ENCODE measurements at regions not wholly inside any gene's neighbourhood (a gene's known extent, or its start where the extent isn't known, plus 50 kb on each side); places are given as distances from the start of the nearest gene placed in this dataset.

DNA sequence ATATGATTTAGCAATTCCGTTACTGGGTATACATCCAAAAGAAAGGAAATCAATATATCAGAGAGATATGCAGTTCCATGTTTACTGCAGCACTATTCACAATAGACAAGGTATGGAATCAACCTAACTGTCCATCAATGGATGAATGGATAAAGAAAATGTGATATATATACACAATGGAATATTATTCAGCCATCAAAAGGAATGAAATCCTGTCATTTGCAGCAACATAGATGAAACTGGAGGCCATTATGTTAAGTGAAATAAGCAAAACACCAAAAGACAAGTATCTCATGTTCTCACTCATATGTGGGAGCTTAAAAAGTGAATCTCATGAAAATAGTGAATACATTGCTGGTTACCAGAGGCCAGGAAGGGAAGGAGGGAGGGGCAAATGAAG lies 390.8 kb downstream of the ZFHX3 start:
- H3K27me3 ChIP-seq (ENCODE audit: control insufficient read depth, insufficient read depth, low read length), result no peaks in the 10 kb centered on the region
- TF ChIP-seq EZH2 (IDR thresholded peaks at IDR 0.05; ENCODE audit: low read length, missing control alignments), result no peak
- TF ChIP-seq, protein P1, sequence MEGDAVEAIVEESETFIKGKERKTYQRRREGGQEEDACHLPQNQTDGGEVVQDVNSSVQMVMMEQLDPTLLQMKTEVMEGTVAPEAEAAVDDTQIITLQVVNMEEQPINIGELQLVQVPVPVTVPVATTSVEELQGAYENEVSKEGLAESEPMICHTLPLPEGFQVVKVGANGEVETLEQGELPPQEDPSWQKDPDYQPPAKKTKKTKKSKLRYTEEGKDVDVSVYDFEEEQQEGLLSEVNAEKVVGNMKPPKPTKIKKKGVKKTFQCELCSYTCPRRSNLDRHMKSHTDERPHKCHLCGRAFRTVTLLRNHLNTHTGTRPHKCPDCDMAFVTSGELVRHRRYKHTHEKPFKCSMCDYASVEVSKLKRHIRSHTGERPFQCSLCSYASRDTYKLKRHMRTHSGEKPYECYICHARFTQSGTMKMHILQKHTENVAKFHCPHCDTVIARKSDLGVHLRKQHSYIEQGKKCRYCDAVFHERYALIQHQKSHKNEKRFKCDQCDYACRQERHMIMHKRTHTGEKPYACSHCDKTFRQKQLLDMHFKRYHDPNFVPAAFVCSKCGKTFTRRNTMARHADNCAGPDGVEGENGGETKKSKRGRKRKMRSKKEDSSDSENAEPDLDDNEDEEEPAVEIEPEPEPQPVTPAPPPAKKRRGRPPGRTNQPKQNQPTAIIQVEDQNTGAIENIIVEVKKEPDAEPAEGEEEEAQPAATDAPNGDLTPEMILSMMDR (conservative IDR thresholded peaks at IDR 0.05 in 1 of 2, IDR thresholded peaks at IDR 0.05 in 1 of 2; ENCODE audit: low read depth in 1 of 2, low read length in 2 of 2), result no peak
- no peaks in the 10 kb centered on the region for H3K36me3 ChIP-seq (ENCODE audit: control insufficient read depth, insufficient read depth, low read length)
- H3K4me2 ChIP-seq (ENCODE audit: extremely low read depth, insufficient read depth, low read length), result no peak overlapping the region
- no peaks in the 10 kb centered on the region for H4K20me1 ChIP-seq (ENCODE audit: control insufficient read depth, extremely low read depth, insufficient read depth, low read length)
- H3K4me1 ChIP-seq (ENCODE audit: control insufficient read depth, extremely low read depth, insufficient read depth, low read length), result no peaks in the 10 kb centered on the region
- no peak overlapping the region for H3K27ac ChIP-seq (ENCODE audit: insufficient read depth, low read length)
- no peaks in the 10 kb centered on the region for H3K9me3 ChIP-seq (ENCODE audit: control insufficient read depth, insufficient read depth, low read depth, low read length)
- DNase-seq (ENCODE audit: low read depth in 2 of 2), result no peak
- no peaks in the 10 kb centered on the region for H3K79me2 ChIP-seq (ENCODE audit: control insufficient read depth, insufficient read depth, low read length)
- no peak overlapping the region for H3K4me3 ChIP-seq (replicated peaks in 1 of 4; ENCODE audit: control extremely low read depth in 1 of 4, insufficient read depth in 1 of 4, low read depth in 3 of 4, low read length in 4 of 4)
- H2AFZ ChIP-seq (ENCODE audit: low read length), result no peak overlapping the region
- H3K9ac ChIP-seq (ENCODE audit: insufficient read depth, low read length), result no peak overlapping the region

DNA sequence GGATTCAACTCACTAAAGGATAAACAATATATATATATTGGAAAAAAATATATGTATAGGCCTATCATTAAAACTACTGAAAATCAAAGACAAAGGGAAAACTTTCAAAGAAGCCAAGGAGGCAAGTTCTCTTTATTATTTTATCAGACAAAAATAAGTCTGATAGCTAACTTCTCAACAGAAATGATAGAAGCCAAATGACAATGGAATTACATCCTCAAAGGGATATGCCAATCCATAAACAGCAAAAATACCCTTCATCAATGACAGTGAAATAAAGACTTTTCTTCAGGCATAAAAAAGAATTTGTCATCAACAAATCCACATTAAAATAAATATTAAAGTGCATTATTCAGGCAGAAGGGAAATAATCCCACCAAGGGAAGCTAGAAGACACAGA lies 393.4 kb downstream of the ZFHX3 start:
- Histone ChIP-seq H4K20me1 (ENCODE audit: control insufficient read depth, extremely low read depth, insufficient read depth, low read length) (no peaks in the 10 kb centered on the region), H2AFZ (ENCODE audit: low read length) (no peak overlapping the region), H3K36me3 (ENCODE audit: control insufficient read depth, insufficient read depth, low read length) (no peaks in the 10 kb centered on the region), H3K9ac (ENCODE audit: insufficient read depth, low read length) (no peak overlapping the region), H3K4me1 (ENCODE audit: control insufficient read depth, extremely low read depth, insufficient read depth, low read length) (no peaks in the 10 kb centered on the region), H3K9me3 (ENCODE audit: control insufficient read depth, insufficient read depth, low read depth, low read length) (no peaks in the 10 kb centered on the region), H3K27me3 (ENCODE audit: control insufficient read depth, insufficient read depth, low read length) (no peaks in the 10 kb centered on the region), H3K79me2 (ENCODE audit: control insufficient read depth, insufficient read depth, low read length) (no peaks in the 10 kb centered on the region), H3K27ac (ENCODE audit: insufficient read depth, low read length) (no peak overlapping the region), H3K4me2 (ENCODE audit: extremely low read depth, insufficient read depth, low read length) (no peak overlapping the region), H3K4me3 (replicated peaks in 1 of 4; ENCODE audit: control extremely low read depth in 1 of 4, insufficient read depth in 1 of 4, low read depth in 3 of 4, low read length in 4 of 4) (no peak overlapping the region)
- TF ChIP-seq EZH2 (IDR thresholded peaks at IDR 0.05; ENCODE audit: low read length, missing control alignments), result no peak
- TF ChIP-seq, protein P1 (conservative IDR thresholded peaks at IDR 0.05 in 1 of 2, IDR thresholded peaks at IDR 0.05 in 1 of 2; ENCODE audit: low read depth in 1 of 2, low read length in 2 of 2), result no peak
- no peak for DNase-seq (ENCODE audit: low read depth in 2 of 2)

DNA sequence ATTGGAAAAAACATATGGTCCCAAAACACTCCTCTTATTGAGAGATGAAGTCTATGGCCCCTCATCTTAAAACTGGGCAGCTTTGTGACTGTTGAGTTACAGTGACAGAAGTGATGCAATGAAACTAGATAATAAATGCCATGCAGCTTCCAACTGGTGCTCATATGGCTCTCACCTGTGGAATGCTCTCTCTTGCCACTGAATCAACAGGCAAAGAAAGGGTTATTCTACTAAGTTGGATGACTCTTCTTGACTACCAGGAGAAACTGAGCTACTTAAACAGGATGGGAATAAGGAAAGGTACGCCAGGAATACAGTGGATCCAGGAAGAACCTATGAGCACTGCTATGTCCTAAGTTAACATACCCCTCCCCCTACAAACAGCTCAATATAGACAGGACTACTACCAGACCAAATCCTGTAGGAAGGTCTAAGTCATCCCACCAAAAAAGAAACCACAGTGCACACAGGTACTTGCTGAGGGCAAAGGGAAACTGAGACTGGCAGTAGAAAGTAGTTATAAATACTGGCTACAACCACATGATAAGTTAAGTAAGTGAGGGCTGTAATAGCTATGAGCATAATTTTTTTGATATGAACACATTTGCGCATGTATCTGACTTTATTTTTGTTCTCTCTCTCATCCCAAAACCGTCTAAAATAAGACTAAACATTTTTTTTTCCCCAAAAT lies 398.5 kb downstream of the ZFHX3 start:
- no peaks in the 10 kb centered on the region for H3K9me3 ChIP-seq (ENCODE audit: control insufficient read depth, insufficient read depth, low read depth, low read length)
- no peak for DNase-seq (ENCODE audit: low read depth in 2 of 2)
- TF ChIP-seq, protein P1 (conservative IDR thresholded peaks at IDR 0.05 in 1 of 2, IDR thresholded peaks at IDR 0.05 in 1 of 2; ENCODE audit: low read depth in 1 of 2, low read length in 2 of 2), result no peak
- TF ChIP-seq EZH2 (IDR thresholded peaks at IDR 0.05; ENCODE audit: low read length, missing control alignments), result no peak
- H3K4me1 ChIP-seq (ENCODE audit: control insufficient read depth, extremely low read depth, insufficient read depth, low read length), result no peaks in the 10 kb centered on the region
- H2AFZ ChIP-seq (ENCODE audit: low read length), result no peak overlapping the region
- H3K27me3 ChIP-seq (ENCODE audit: control insufficient read depth, insufficient read depth, low read length), result no peaks in the 10 kb centered on the region
- no peaks in the 10 kb centered on the region for H3K79me2 ChIP-seq (ENCODE audit: control insufficient read depth, insufficient read depth, low read length)
- no peaks in the 10 kb centered on the region for H4K20me1 ChIP-seq (ENCODE audit: control insufficient read depth, extremely low read depth, insufficient read depth, low read length)
- no peak overlapping the region for H3K27ac ChIP-seq (ENCODE audit: insufficient read depth, low read length)
- no peak overlapping the region for H3K9ac ChIP-seq (ENCODE audit: insufficient read depth, low read length)
- H3K4me2 ChIP-seq (ENCODE audit: extremely low read depth, insufficient read depth, low read length), result no peak overlapping the region
- no peaks in the 10 kb centered on the region for H3K36me3 ChIP-seq (ENCODE audit: control insufficient read depth, insufficient read depth, low read length)
- H3K4me3 ChIP-seq (replicated peaks in 1 of 4; ENCODE audit: control extremely low read depth in 1 of 4, insufficient read depth in 1 of 4, low read depth in 3 of 4, low read length in 4 of 4), result no peak overlapping the region

Measured in fibroblast of lung (primary cell).